ENCODE measurements at regions not wholly inside any gene's neighbourhood (a gene's known extent, or its start where the extent isn't known, plus 50 kb on each side); places are given as distances from the start of the nearest gene placed in this dataset.
A peak's percentile ranks its signal among the peaks of the same experiment; 100 is the strongest.
"Not testable (repeated sequence)": the region's sequence is repeated elsewhere in the genome, so short reads cannot be mapped to it uniquely, and the experiment has no call there.

GRCh38 chr1:812535-813127, 111.1 kb upstream of the SAMD11 start:
- in situ Hi-C loops (cut with HindIII; ENCODE audit: low pct_ligation_motif_present, low pct_unique_long_range_greater_than_20kb, low sequenced_read_pairs); DNase-seq: not testable (repeated sequence)

GRCh38 chr1:814543-814942, 109.2 kb upstream of the SAMD11 start:
- DNase-seq; in situ Hi-C loops (cut with HindIII; ENCODE audit: low pct_ligation_motif_present, low pct_unique_long_range_greater_than_20kb, low sequenced_read_pairs): not testable (repeated sequence)

- in situ Hi-C loops (cut with HindIII; ENCODE audit: low pct_ligation_motif_present, low pct_unique_long_range_greater_than_20kb, low sequenced_read_pairs); DNase-seq: not testable (repeated sequence)
Observed at GRCh38 chr1:815147-815922, 108.4 kb upstream of the SAMD11 start.

GRCh38 chr1:817071-817599, 106.6 kb upstream of the SAMD11 start:
- DNase-seq; in situ Hi-C loops (cut with HindIII; ENCODE audit: low pct_ligation_motif_present, low pct_unique_long_range_greater_than_20kb, low sequenced_read_pairs): not testable (repeated sequence)

GRCh38 chr1:817658-818617, 105.8 kb upstream of the SAMD11 start:
- in situ Hi-C loops (cut with HindIII; ENCODE audit: low pct_ligation_motif_present, low pct_unique_long_range_greater_than_20kb, low sequenced_read_pairs); DNase-seq: not testable (repeated sequence)

- in situ Hi-C loops (cut with HindIII; ENCODE audit: low pct_ligation_motif_present, low pct_unique_long_range_greater_than_20kb, low sequenced_read_pairs) = no loop called here
- no peak for DNase-seq
Observed at GRCh38 chr1:818618-819291, 105.0 kb upstream of the SAMD11 start.

GRCh38 chr1:820962-821361, 102.8 kb upstream of the SAMD11 start:
- DNase-seq = no peak
- in situ Hi-C loops (cut with HindIII; ENCODE audit: low pct_ligation_motif_present, low pct_unique_long_range_greater_than_20kb, low sequenced_read_pairs) = no loop called here

GRCh38 chr1:826808-827207, 96.9 kb upstream of the SAMD11 start:
- DNase-seq; in situ Hi-C loops (cut with HindIII; ENCODE audit: low pct_ligation_motif_present, low pct_unique_long_range_greater_than_20kb, low sequenced_read_pairs): not testable (repeated sequence)

- peak; percentile 81 for DNase-seq
- in situ Hi-C loops (cut with HindIII; ENCODE audit: low pct_ligation_motif_present, low pct_unique_long_range_greater_than_20kb, low sequenced_read_pairs) = not testable (repeated sequence)
Observed at GRCh38 chr1:827211-828063, 96.3 kb upstream of the SAMD11 start.

- in situ Hi-C loops (cut with HindIII; ENCODE audit: low pct_ligation_motif_present, low pct_unique_long_range_greater_than_20kb, low sequenced_read_pairs); DNase-seq: not testable (repeated sequence)
Observed at GRCh38 chr1:829324-829723, 94.4 kb upstream of the SAMD11 start.

GRCh38 chr1:829932-830331, 93.8 kb upstream of the SAMD11 start:
- DNase-seq; in situ Hi-C loops (cut with HindIII; ENCODE audit: low pct_ligation_motif_present, low pct_unique_long_range_greater_than_20kb, low sequenced_read_pairs): not testable (repeated sequence)

GRCh38 chr1:830750-831149, 93.0 kb upstream of the SAMD11 start:
- DNase-seq; in situ Hi-C loops (cut with HindIII; ENCODE audit: low pct_ligation_motif_present, low pct_unique_long_range_greater_than_20kb, low sequenced_read_pairs): not testable (repeated sequence)

GRCh38 chr1:831522-831921, 92.2 kb upstream of the SAMD11 start:
- no peak for DNase-seq
- in situ Hi-C loops (cut with HindIII; ENCODE audit: low pct_ligation_motif_present, low pct_unique_long_range_greater_than_20kb, low sequenced_read_pairs) = no loop called here

- DNase-seq = no peak
- in situ Hi-C loops (cut with HindIII; ENCODE audit: low pct_ligation_motif_present, low pct_unique_long_range_greater_than_20kb, low sequenced_read_pairs) = no loop called here
Observed at GRCh38 chr1:832136-832535, 91.6 kb upstream of the SAMD11 start.

GRCh38 chr1:833226-833625, 90.5 kb upstream of the SAMD11 start:
- in situ Hi-C loops (cut with HindIII; ENCODE audit: low pct_ligation_motif_present, low pct_unique_long_range_greater_than_20kb, low sequenced_read_pairs); DNase-seq: not testable (repeated sequence)

- DNase-seq; in situ Hi-C loops (cut with HindIII; ENCODE audit: low pct_ligation_motif_present, low pct_unique_long_range_greater_than_20kb, low sequenced_read_pairs): not testable (repeated sequence)
Observed at GRCh38 chr1:835509-835908, 88.2 kb upstream of the SAMD11 start.

GRCh38 chr1:837601-838000, 86.1 kb upstream of the SAMD11 start:
- in situ Hi-C loops (cut with HindIII; ENCODE audit: low pct_ligation_motif_present, low pct_unique_long_range_greater_than_20kb, low sequenced_read_pairs); DNase-seq: not testable (repeated sequence)
